Lower lobe of right lung (tissue), 2 donors: ENCODE measurements at regions not wholly inside any gene's neighbourhood (a gene's known extent, or its start where the extent isn't known, plus 50 kb on each side); places are given as distances from the start of the nearest gene placed in this dataset.

Source experiments
- ATAC-seq, 2 donors: fragments of 200-7000 bp; cut with Tn5 transposase; one replicate each; pipeline ENCODE4 v1.9.1; 2020 to 2022; ENCODE audit warnings: mild to moderate bottlenecking in 2 of 2, moderate library complexity in 2 of 2
- DNase-seq: peaks from one replicate; pipeline ENCODE4 v3.0.0-alpha.2; 2020
- H3K27ac ChIP-seq: fragments of 200-600 bp; one replicate; pipeline ENCODE4 v1.8.0; 2022
- H3K27me3 ChIP-seq: fragments of 200-600 bp; one replicate; pipeline ENCODE4 v1.8.0; 2022; ENCODE audit warnings: low read depth
- H3K36me3 ChIP-seq: fragments of 200-600 bp; one replicate; pipeline ENCODE4 v1.8.0; 2022; ENCODE audit warnings: mild to moderate bottlenecking
- H3K4me1 ChIP-seq: fragments of 200-600 bp; one replicate; pipeline ENCODE4 v1.8.0; 2022
- H3K4me3 ChIP-seq: fragments of 200-600 bp; one replicate; pipeline ENCODE4 v1.8.0; 2022; ENCODE audit warnings: mild to moderate bottlenecking
- H3K9me3 ChIP-seq: fragments of 200-600 bp; one replicate; pipeline ENCODE4 v1.8.0; 2022
- intact Hi-C: fragments of 100-400 bp; cut with DNase I; formaldehyde crosslinking; loops from one replicate; pipeline ENCODE4 v1.11.0; 2022
- TF ChIP-seq, protein P1 (sequence below): fragments of 200-600 bp; IDR thresholded peaks from one replicate; pipeline ENCODE4 v1.8.0; 2022; ENCODE audit warnings: antibody characterized with exemption, mild to moderate bottlenecking
- donor health status: DM: no; HTN: yes; CAD: no; lungs with severe emphysema.

DNA sequence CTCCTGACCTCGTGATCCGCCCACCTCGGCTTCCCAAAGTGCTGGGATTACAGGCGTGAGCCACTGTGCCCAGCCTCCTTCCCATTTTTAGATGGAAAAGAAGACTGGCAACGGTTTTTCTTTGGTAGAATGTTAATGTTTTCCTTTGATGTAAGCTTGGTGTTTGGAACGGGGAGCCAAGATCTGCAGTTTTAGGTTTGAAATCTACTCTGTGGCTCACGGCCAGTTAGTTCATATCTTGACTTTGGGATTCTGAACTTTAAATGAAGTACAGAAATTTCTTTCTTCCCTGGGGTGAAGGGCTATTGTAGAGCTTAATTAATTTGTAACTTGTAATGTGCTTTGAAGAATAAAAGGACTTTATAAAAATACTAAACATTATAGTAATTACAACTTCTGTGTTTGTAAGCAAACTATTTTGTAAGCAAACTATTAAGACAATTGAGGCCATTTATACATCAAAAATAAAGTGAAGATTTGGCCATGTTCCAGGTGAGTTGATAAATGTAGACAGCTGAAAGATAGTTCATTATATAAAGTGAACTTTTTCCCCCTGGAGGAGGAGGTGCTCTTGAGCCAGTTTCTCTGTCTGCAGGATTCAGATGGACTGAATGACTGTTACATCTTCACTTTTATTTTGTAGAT is 117.1 kb upstream of the TUT7 start:
- ATAC-seq, result no peak
- Histone ChIP-seq H3K4me1 (peaks cover 7% of the 10 kb centered on the region), H3K27ac (no peak overlapping the region), H3K27me3 (peaks cover 6% of the 10 kb centered on the region), H3K36me3 (no peaks in the 10 kb centered on the region), H3K9me3 (no peaks in the 10 kb centered on the region), H3K4me3 (no peak overlapping the region)
- no peak for DNase-seq
- TF ChIP-seq, protein P1, sequence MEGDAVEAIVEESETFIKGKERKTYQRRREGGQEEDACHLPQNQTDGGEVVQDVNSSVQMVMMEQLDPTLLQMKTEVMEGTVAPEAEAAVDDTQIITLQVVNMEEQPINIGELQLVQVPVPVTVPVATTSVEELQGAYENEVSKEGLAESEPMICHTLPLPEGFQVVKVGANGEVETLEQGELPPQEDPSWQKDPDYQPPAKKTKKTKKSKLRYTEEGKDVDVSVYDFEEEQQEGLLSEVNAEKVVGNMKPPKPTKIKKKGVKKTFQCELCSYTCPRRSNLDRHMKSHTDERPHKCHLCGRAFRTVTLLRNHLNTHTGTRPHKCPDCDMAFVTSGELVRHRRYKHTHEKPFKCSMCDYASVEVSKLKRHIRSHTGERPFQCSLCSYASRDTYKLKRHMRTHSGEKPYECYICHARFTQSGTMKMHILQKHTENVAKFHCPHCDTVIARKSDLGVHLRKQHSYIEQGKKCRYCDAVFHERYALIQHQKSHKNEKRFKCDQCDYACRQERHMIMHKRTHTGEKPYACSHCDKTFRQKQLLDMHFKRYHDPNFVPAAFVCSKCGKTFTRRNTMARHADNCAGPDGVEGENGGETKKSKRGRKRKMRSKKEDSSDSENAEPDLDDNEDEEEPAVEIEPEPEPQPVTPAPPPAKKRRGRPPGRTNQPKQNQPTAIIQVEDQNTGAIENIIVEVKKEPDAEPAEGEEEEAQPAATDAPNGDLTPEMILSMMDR, result no peak
- intact Hi-C loops, result no loop called here

DNA sequence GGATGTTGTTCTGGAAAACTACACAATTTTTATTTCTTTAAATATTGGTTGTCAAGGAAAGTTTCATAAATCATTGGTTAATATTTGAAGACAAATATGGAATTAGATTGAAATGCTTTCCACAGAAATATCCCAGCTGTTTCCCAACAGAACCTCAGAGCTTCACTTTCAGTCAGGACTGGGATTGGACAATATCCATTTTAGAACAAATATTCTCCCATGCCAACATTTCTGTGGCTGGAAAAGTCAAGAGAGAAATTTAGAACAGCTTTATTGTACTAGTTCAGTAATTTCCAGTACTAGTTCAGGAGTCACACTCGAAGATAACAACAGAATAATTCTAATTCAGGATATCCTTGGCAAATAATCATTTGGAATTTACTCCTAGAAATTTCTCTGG is 116.1 kb upstream of the TUT7 start:
- ATAC-seq (no peak), DNase-seq (no peak)
- H3K4me1 ChIP-seq, result peaks cover 7% of the 10 kb centered on the region
- no peaks in the 10 kb centered on the region for H3K36me3 ChIP-seq
- no peak overlapping the region for H3K4me3 ChIP-seq
- no peaks in the 10 kb centered on the region for H3K9me3 ChIP-seq
- TF ChIP-seq, protein P1, result no peak
- H3K27ac ChIP-seq, result no peak overlapping the region
- intact Hi-C loops, result no loop called here
- H3K27me3 ChIP-seq, result peaks cover 6% of the 10 kb centered on the region

DNA sequence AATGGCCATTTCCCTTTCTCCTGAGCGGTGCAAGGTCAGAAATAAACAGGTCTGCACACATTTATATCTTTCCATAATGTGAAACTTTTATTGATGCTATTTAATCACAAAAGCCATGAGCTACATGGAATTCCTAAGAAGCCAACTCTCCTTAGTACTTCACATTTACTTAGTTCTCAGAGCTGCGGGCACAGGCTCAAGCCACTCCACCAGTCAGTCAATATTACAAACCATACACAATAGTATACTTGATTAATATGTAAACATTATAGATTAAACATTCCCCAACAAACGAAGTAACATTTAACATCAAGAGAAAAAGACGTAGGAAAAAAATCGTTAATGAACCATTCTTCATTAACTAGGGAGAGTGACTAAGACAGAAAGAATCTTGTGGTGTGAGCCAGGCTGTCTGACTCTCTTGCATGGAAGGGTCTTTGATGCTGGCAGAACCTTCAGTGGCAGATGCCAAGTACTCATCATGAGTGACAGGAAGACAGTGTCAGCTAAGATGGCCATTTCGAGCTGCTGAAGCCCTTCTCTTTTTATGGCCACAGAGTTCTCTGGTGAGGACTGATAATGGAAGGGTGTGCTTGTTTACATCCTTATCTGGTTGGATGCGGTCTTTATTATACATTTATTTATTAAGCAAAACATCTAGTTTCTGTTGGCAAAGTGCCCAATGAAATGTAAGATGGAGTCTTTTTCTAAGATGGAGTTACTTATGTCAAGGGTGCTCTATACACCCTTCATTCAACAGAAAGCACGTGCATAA is 115.5 kb upstream of the TUT7 start:
- TF ChIP-seq, protein P1, result no peak
- H3K4me1 ChIP-seq, result peaks cover 7% of the 10 kb centered on the region
- intact Hi-C loops, result no loop called here
- ATAC-seq, result no peak
- no peak overlapping the region for H3K4me3 ChIP-seq
- no peaks in the 10 kb centered on the region for H3K9me3 ChIP-seq
- DNase-seq, result no peak
- peaks cover 6% of the 10 kb centered on the region for H3K27me3 ChIP-seq
- H3K27ac ChIP-seq, result no peak overlapping the region
- H3K36me3 ChIP-seq, result no peaks in the 10 kb centered on the region

DNA sequence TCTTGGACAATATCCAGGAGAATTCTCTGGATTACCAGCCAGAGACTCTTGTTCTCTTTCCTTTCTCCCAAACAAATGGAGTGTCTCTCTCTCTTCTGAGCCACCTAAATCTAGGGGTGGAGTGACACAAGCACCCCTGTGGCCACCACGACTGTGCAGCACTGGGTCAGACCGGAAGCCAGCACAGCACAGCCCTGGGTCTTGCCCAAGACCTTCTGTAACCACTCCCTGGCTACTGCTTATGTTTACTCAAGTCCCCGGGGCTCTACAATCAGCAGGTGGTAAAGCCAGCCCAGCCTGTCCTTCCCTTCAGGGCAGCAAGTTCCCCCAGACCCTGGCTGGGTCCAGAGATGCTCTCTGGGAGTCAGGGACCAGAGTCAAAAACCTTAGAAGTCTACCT is 110.0 kb upstream of the TUT7 start:
- Histone ChIP-seq H3K4me1 (no peaks in the 10 kb centered on the region), H3K9me3 (no peaks in the 10 kb centered on the region), H3K27me3 (peaks cover 6% of the 10 kb centered on the region), H3K27ac (no peak overlapping the region), H3K4me3 (no peak overlapping the region), H3K36me3 (no peaks in the 10 kb centered on the region)
- TF ChIP-seq, protein P1, result no peak
- intact Hi-C loops, result no loop called here
- ATAC-seq (peak in 1 of 2 donors; percentile 46), DNase-seq (no peak)

DNA sequence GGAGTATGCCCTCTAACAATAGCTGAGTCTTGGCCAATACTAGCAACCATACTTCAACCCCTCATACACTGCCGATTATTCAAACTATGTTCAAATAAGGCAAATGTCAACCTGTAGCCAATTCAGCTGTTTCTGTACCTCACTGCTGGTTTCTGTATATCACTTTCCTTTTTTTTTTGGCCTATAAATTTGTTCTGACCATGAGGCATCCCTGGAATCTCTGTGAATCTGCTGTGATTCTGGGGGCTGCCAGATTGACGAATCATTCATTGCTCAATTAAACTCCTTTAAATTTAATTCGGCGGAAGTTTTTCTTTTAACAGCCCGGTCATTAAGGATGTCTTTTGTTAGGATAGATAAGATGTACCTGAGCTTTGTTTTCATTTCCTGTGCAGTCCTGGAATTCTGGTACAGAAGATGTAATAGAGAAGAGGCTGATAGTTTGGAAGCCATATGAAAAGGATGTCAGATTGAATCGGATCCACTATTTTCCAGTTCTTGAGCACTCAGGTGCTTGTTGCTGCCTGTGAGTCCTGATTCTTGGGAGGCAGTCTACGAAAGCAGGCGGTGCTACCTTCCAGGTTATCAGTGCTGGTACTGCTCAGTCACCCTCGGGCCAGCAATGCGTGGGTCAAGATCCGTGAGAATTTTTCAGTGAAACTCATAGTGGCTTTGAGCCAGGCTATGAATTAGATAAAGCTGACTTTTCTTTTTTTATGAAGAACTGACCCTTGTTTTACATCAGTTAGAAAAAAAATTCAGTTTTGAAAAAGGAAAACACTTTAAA is 106.2 kb upstream of the TUT7 start:
- no peak overlapping the region for H3K4me3 ChIP-seq
- intact Hi-C loops, result no loop called here
- TF ChIP-seq, protein P1, result no peak
- ATAC-seq, result no peak
- no peaks in the 10 kb centered on the region for H3K4me1 ChIP-seq
- no peaks in the 10 kb centered on the region for H3K27me3 ChIP-seq
- H3K36me3 ChIP-seq, result no peaks in the 10 kb centered on the region
- H3K27ac ChIP-seq, result no peak overlapping the region
- DNase-seq, result no peak
- H3K9me3 ChIP-seq, result no peaks in the 10 kb centered on the region
